ENCODE measurements at regions not wholly inside any gene's neighbourhood (a gene's known extent, or its start where the extent isn't known, plus 50 kb on each side); places are given as distances from the start of the nearest gene placed in this dataset.

- TF ChIP-seq CTCF (conservative IDR thresholded peaks at IDR 0.05; ENCODE audit: low read depth, low read length) = no peak
- no peak overlapping the region for H3K4me3 ChIP-seq (ENCODE audit: low read depth, low read length)
Observed at GRCh38 chr18:59760619-59761600, 63.7 kb upstream of the CCBE1 start.

GRCh38 chr18:59760212-59760611, 63.0 kb upstream of the CCBE1 start:
- H3K4me3 ChIP-seq (ENCODE audit: low read depth, low read length) = no peak overlapping the region
- DNase-seq (ENCODE audit: low read depth) = no peak
- TF ChIP-seq CTCF (conservative IDR thresholded peaks at IDR 0.05; ENCODE audit: low read depth, low read length) = no peak

More at GRCh38 chr18:59760619-59761600, 63.7 kb upstream of the CCBE1 start:
- DNase-seq (ENCODE audit: low read depth) = no peak

GRCh38 chr18:59758837-59759236, 61.6 kb upstream of the CCBE1 start:
- DNase-seq (ENCODE audit: low read depth) = no peak
- TF ChIP-seq CTCF (conservative IDR thresholded peaks at IDR 0.05; ENCODE audit: low read depth, low read length) = no peak
- H3K4me3 ChIP-seq (ENCODE audit: low read depth, low read length) = no peak overlapping the region

GRCh38 chr18:59758106-59758505, 60.9 kb upstream of the CCBE1 start:
- DNase-seq (ENCODE audit: low read depth) = no peak
- no peak for TF ChIP-seq CTCF (conservative IDR thresholded peaks at IDR 0.05; ENCODE audit: low read depth, low read length)
- no peak overlapping the region for H3K4me3 ChIP-seq (ENCODE audit: low read depth, low read length)

- no peak overlapping the region for H3K4me3 ChIP-seq (ENCODE audit: low read depth, low read length)
- no peak for DNase-seq (ENCODE audit: low read depth)
- no peak for TF ChIP-seq CTCF (conservative IDR thresholded peaks at IDR 0.05; ENCODE audit: low read depth, low read length)
Observed at GRCh38 chr18:59752666-59753065, 55.4 kb upstream of the CCBE1 start.

- H3K4me3 ChIP-seq (ENCODE audit: low read depth, low read length) = no peak overlapping the region
- DNase-seq (ENCODE audit: low read depth) = no peak
- no peak for TF ChIP-seq CTCF (conservative IDR thresholded peaks at IDR 0.05; ENCODE audit: low read depth, low read length)
Observed at GRCh38 chr18:59751186-59751585, 54.0 kb upstream of the CCBE1 start.

All from epithelial cell of proximal tubule (primary cell).